LNCaP clone FGC (cell line): ENCODE measurements at regions not wholly inside any gene's neighbourhood (a gene's known extent, or its start where the extent isn't known, plus 50 kb on each side); places are given as distances from the start of the nearest gene placed in this dataset.
"Not testable (repeated sequence)": the region's sequence is repeated elsewhere in the genome, so short reads cannot be mapped to it uniquely, and the experiment has no call there.

Experiments
- DNase-seq: peaks from one replicate; pipeline ENCODE4 v3.0.0-alpha.2; 2011; ENCODE audit warnings: low read depth
- H3K4me3 ChIP-seq: 2 replicates; pipeline ENCODE4 v1.5.1; 2011; ENCODE audit warnings: mild to moderate bottlenecking, low read depth, low read length, control low read depth
- CTCF ChIP-seq: IDR thresholded peaks from 2 replicates; pipeline ENCODE4 v1.5.1; 2012; ENCODE audit warnings: mild to moderate bottlenecking; ENCODE audit not compliant: control insufficient read depth, insufficient read depth; ENCODE audit errors: extremely low read depth

DNA sequence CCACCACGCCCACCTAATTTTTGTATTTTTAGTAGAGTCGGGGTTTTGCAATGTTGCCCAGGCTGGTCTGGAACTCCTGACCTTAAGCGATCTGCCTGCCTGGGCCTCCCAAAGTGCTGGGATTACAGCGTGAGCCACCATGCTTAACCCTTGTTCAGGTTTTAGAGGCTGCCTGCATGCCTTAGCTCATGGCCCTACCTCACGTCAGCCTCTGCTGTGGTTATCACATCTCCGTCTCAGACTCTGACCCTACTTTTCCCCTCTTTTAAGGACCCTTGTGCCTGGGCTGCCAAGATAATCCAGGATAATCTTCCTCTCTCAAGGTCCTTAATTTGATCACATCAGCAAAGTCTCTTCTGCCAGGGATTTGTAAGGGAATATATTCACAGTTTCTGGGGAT, 98.2 kb upstream of the PMAIP1 start:
- TF ChIP-seq CTCF: no peak
- H3K4me3 ChIP-seq: no peak overlapping the region
- no peak for DNase-seq

- no peak for DNase-seq
- TF ChIP-seq CTCF: no peak
Measured at GRCh38 chr18:59800897-59801296, 98.9 kb upstream of the PMAIP1 start.

DNA sequence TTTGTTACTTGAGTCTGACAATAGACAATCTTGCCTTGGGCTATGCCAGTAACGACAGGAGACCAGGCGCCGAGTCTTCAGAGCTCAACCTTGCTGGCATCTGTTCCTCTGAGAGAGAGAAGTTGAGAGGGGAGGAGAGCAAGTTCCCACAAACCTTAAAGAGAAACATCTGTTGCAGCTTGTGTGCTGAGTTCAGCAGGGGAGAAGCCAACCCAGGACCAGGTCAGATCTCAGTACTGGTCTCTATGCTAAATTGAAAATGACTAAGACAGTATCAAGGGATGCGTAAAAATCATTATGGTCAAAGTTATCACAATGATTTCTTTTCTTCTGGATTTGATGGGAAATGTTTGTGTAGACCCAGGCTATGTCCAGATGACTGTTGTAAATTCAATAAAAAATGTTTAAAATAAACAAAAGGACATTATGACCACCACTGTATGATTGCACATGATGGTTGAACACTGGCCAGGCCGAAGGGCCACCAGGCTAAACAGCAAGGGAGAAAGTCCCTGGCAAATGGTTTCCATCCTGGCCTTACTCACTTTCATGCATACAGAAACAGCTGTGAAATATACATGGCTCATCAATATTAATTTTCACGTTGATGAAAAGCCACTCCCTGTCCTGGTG, 100.3 kb upstream of the PMAIP1 start:
- TF ChIP-seq CTCF: no peak

More at GRCh38 chr18:59800897-59801296, 98.9 kb upstream of the PMAIP1 start:
- no peak overlapping the region for H3K4me3 ChIP-seq

GRCh38 chr18:59795882-59796281, 98.7 kb upstream of the CCBE1 start:
- no peak for TF ChIP-seq CTCF
- no peak overlapping the region for H3K4me3 ChIP-seq
- no peak for DNase-seq

More for the DNA sequence above, 100.3 kb upstream of the PMAIP1 start:
- DNase-seq: no peak
- no peak overlapping the region for H3K4me3 ChIP-seq

GRCh38 chr18:59792353-59792752, 95.1 kb upstream of the CCBE1 start:
- H3K4me3 ChIP-seq: peak overlapping the region; percentile 8; the same call in 1 of the 2 replicates
- TF ChIP-seq CTCF: no peak
- DNase-seq: peak; percentile 7

GRCh38 chr18:59790346-59790936, 93.2 kb upstream of the CCBE1 start:
- not testable (repeated sequence) for DNase-seq, H3K4me3 ChIP-seq

GRCh38 chr18:59788791-59789106, 91.5 kb upstream of the CCBE1 start:
- H3K4me3 ChIP-seq: no peak overlapping the region
- TF ChIP-seq CTCF: no peak
- DNase-seq: no peak
